Mesodermal cell (in vitro differentiated cells): ENCODE measurements at regions not wholly inside any gene's neighbourhood (a gene's known extent, or its start where the extent isn't known, plus 50 kb on each side); places are given as distances from the start of the nearest gene placed in this dataset.
"Not testable (repeated sequence)": the region's sequence is repeated elsewhere in the genome, so short reads cannot be mapped to it uniquely, and the experiment has no call there.

Experiments
- H3K27ac ChIP-seq: 2 replicates; pipeline ENCODE4 v1.7.0; 2013; ENCODE audit warnings: mild to moderate bottlenecking, low read depth, low read length, moderate library complexity; ENCODE audit not compliant: severe bottlenecking
- H3K36me3 ChIP-seq: 2 replicates; pipeline ENCODE4 v1.7.1; 2013; ENCODE audit warnings: mild to moderate bottlenecking, low read length, moderate library complexity; ENCODE audit not compliant: control insufficient read depth, insufficient read depth
- H3K4me1 ChIP-seq: one replicate; pipeline ENCODE4 v1.7.1; 2013; ENCODE audit warnings: mild to moderate bottlenecking, low read length; ENCODE audit not compliant: insufficient read depth, control insufficient read depth, poor library complexity, severe bottlenecking
- H3K4me3 ChIP-seq: 2 replicates; pipeline ENCODE4 v1.7.0; 2013; ENCODE audit warnings: low read length, control low read depth, mild to moderate bottlenecking; ENCODE audit not compliant: insufficient read depth, poor library complexity, severe bottlenecking; ENCODE audit errors: extremely low read depth
- H3K9me3 ChIP-seq: 2 replicates; pipeline ENCODE4 v1.7.1; 2013; ENCODE audit warnings: mild to moderate bottlenecking, low read length, moderate library complexity; ENCODE audit not compliant: control insufficient read depth
- WGBS, 2 experiments: methylation state at CpG; one replicate each; pipeline ENCODE4 v1.1.5; 2013; ENCODE audit warnings: missing lambda C conversion rate in 2 of 2; ENCODE audit not compliant: insufficient coverage in 2 of 2; 5-methylcytosine and 5-hydroxymethylcytosine counted together

DNA sequence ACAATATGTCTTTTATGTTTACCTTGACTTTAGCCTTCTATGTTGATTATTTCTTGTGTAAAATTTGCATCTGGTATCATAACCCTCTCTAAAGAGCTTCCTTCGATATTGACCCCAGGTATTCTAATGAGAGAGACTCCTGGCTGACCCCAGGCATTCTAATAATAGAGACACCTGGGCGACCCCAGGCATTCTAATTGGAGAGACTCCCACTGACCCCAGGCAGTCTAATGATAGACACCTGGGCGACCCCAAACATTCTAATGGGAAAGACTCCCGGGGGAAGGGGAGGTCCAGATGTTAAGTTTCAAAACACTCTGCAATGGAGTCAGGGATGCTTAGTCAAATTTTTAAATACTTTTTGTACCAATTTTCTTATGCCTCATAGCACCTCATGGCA is 726.4 kb downstream of the COL12A1 start:
- no peak overlapping the region for H3K27ac ChIP-seq
- no peak overlapping the region for H3K4me3 ChIP-seq
- no peaks in the 10 kb centered on the region for H3K36me3 ChIP-seq
- no peaks in the 10 kb centered on the region for H3K9me3 ChIP-seq
- WGBS, 2 experiments, result 82 to 100% methylated on average over 1 to 4 of the region's 4 CpGs
- no peaks in the 10 kb centered on the region for H3K4me1 ChIP-seq

GRCh38 chr6:74474046-74474445 is 731.8 kb downstream of the COL12A1 start:
- not testable (repeated sequence) for H3K4me3 ChIP-seq, H3K4me1 ChIP-seq, H3K9me3 ChIP-seq, H3K36me3 ChIP-seq, H3K27ac ChIP-seq
- 90 to 95% methylated on average over 6 to 8 of the region's 10 CpGs for WGBS, 2 experiments

DNA sequence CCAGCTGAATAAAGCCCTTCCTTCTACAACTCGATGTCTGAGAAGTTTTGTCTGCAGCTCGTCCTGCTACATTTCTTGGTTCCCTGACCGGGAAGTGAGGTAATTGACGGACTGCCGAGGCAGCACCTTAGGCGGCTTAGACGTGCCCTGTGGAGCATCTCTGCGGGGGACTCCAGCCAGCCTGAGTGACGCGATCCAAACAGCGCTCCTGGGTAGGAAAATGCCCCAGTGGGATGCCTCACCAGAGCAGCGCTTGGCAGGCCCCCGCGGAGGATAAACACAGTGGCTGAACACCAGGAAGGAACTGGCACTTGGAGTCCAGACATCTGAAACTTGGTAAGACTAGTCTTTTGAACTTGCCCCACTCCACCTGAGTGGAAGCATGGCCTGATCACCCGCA is 737.3 kb downstream of the COL12A1 start:
- not testable (repeated sequence) for H3K27ac ChIP-seq, H3K36me3 ChIP-seq, H3K4me3 ChIP-seq, H3K9me3 ChIP-seq, H3K4me1 ChIP-seq
- WGBS, 2 experiments, result 92 to 93% methylated on average over 11 to 15 of the region's 15 CpGs

GRCh38 chr6:74467533-74468215 is 738.2 kb downstream of the COL12A1 start:
- Histone ChIP-seq H3K4me3 (no peak overlapping the region), H3K27ac (no peak overlapping the region), H3K4me1 (no peaks in the 10 kb centered on the region), H3K36me3 (no peaks in the 10 kb centered on the region), H3K9me3 (no peaks in the 10 kb centered on the region)
- 60% methylated on average over 1 of the region's 2 CpGs; no CpG with 5 or more reads in 1 of the 2 experiments for WGBS, 2 experiments

DNA sequence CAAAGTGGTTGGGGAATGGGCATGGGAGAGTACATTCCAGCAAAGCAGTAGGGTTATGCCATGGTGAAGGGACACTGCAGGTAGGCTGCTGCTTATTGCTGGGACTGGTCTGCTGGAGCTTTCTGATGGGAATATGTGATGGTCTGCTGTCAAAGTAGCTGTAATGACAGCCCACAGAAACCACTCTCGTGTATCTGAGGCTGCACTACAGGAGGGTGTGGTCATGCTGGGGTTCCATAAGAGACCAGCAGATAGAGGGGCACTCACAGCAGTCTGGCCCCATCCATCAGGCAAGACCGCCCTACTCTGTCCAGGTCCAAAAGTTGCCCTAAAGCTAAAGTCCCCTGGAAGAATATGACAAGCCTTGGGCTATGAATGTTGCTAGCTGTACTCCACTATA is 739.3 kb downstream of the COL12A1 start:
- 75 to 80% methylated on average over 2 of the region's 2 CpGs for WGBS, 2 experiments
- Histone ChIP-seq H3K9me3 (no peaks in the 10 kb centered on the region), H3K4me3 (no peak overlapping the region), H3K36me3 (no peaks in the 10 kb centered on the region), H3K4me1 (no peaks in the 10 kb centered on the region), H3K27ac (no peak overlapping the region)

DNA sequence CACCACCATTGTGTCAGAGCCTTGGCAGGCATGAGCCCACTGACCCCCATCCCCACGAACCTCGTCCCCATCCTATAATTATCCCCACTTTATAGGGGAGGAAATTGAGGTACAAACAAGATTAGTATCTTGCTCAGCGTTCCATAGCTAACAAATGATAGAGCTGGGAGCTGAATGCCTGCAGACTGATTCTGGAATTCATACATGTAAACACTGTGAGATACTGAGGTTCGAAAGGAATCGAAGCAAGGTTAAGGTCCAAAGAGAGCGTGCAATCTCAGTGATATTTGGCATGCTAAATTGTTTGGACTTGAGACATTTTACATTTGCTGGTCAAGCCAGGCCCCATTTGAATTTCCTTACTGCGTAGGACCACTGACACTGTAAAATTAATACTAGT is 746.6 kb downstream of the COL12A1 start:
- WGBS, 2 experiments, result 93 to 97% methylated on average over 4 of the region's 7 CpGs
- H3K4me1 ChIP-seq, result no peaks in the 10 kb centered on the region
- H3K36me3 ChIP-seq, result no peaks in the 10 kb centered on the region
- no peaks in the 10 kb centered on the region for H3K9me3 ChIP-seq
- H3K27ac ChIP-seq, result no peak overlapping the region
- H3K4me3 ChIP-seq, result no peak overlapping the region

DNA sequence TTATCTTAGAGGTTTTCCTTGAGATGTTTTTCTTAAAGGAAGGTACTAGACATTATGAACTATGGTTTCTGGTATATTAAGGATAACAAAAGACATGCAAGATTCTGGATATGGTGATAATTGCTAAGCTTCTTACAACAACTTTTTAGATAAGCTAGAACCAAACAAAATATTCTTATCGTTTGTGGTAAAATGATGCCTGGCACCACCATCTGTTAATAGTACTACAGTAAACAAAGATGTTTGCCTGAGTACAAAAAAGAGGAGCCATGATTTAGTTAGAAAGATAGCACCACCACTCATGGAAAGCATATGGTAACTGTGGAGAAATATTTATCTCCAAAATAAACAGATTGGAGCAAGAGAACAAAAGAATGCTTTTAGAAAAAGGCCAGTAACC is 747.3 kb downstream of the COL12A1 start:
- H3K36me3 ChIP-seq, result no peaks in the 10 kb centered on the region
- no peaks in the 10 kb centered on the region for H3K9me3 ChIP-seq
- H3K4me3 ChIP-seq, result no peak overlapping the region
- H3K4me1 ChIP-seq, result no peaks in the 10 kb centered on the region
- no peak overlapping the region for H3K27ac ChIP-seq
- WGBS, 2 experiments, result no CpG with 5 or more reads among the region's 1 CpG

- H3K4me1 ChIP-seq, result no peaks in the 10 kb centered on the region
- no peak overlapping the region for H3K27ac ChIP-seq
- 100% methylated on average over 1 of the region's 1 CpG for WGBS, 2 experiments
- H3K9me3 ChIP-seq, result no peaks in the 10 kb centered on the region
- H3K4me3 ChIP-seq, result no peak overlapping the region
- no peaks in the 10 kb centered on the region for H3K36me3 ChIP-seq
Observed at GRCh38 chr6:74455786-74456185, 750.1 kb downstream of the COL12A1 start.

DNA sequence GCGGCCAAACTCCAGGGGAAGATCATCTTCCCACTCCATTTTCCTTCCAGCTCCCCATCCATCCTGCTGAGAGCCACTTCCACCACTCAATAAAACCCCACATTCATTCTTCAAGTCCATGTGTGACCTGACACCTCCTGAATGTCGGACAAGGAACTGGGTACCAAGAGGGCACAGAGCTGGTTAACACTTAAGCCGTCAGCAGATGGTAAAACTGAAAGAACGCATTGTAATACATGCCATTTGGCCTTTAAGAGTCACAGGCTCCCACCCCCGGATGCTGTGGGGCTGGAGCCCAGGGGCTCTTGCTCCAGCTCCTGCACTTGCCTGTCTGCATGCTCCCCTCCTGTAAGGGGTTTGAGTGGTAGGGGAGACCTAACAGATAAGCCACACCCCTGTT is 753.9 kb downstream of the COL12A1 start:
- H3K4me3 ChIP-seq, result no peak overlapping the region

DNA sequence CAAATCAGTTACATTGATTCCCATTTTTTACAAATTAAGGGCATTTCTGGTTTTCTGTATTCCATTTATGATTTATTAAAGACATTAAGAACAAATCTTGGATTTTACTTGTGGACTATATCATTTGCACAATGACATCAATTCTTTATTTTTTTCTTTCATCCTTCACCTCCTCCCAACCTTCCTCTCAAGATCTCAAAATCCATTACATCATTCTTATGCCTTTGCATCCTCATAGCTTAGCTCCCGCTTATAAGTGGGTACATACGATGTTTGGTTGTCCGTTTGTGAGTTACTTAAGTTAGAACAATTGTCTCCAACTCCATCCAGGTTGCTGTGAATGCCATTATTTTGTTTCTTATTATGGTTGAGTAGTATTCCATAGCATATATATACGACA is 752.8 kb downstream of the CD109 start:
- WGBS, 2 experiments, result no CpG with 5 or more reads among the region's 4 CpGs
- no peak overlapping the region for H3K27ac ChIP-seq
- no peaks in the 10 kb centered on the region for H3K36me3 ChIP-seq
- H3K4me3 ChIP-seq, result no peak overlapping the region
- H3K4me1 ChIP-seq, result no peaks in the 10 kb centered on the region
- no peaks in the 10 kb centered on the region for H3K9me3 ChIP-seq

More for the DNA sequence above, 753.9 kb downstream of the COL12A1 start:
- Histone ChIP-seq H3K4me1 (no peaks in the 10 kb centered on the region), H3K9me3 (no peaks in the 10 kb centered on the region), H3K36me3 (no peaks in the 10 kb centered on the region), H3K27ac (no peak overlapping the region)
- 77 to 100% methylated on average over 2 to 5 of the region's 5 CpGs for WGBS, 2 experiments

GRCh38 chr6:74447013-74447412 is 751.0 kb downstream of the CD109 start:
- 73% methylated on average over 2 of the region's 5 CpGs; no CpG with 5 or more reads in 1 of the 2 experiments for WGBS, 2 experiments
- Histone ChIP-seq H3K27ac (no peak overlapping the region), H3K4me3 (no peak overlapping the region), H3K36me3 (no peaks in the 10 kb centered on the region), H3K4me1 (no peaks in the 10 kb centered on the region), H3K9me3 (no peaks in the 10 kb centered on the region)
